Gastroesophageal sphincter (tissue), 3 donors: ENCODE measurements at regions not wholly inside any gene's neighbourhood (a gene's known extent, or its start where the extent isn't known, plus 50 kb on each side); places are given as distances from the start of the nearest gene placed in this dataset.

Experiments
- CTCF ChIP-seq, 4 experiments: fragments of 200-600 bp in 2 of 4; fragments of 450-650 bp in 2 of 4; sonication (generic) in 1 of 4; IDR thresholded peaks; one replicate each; pipeline ENCODE4 v1.5.1; 2017 to 2019; ENCODE audit warnings: antibody characterized with exemption in 4 of 4, mild to moderate bottlenecking in 2 of 4, moderate library complexity in 2 of 4
- EP300 ChIP-seq: sonication (generic); formaldehyde crosslinking; IDR thresholded peaks from one replicate; pipeline ENCODE4 v1.6.1; 2017; ENCODE audit warnings: antibody characterized with exemption, mild to moderate bottlenecking
- POLR2A ChIP-seq, 2 donors: fragments of 450-650 bp; IDR thresholded peaks; one replicate each; pipeline ENCODE4 v1.6.1; 2017; ENCODE audit warnings: antibody characterized with exemption in 2 of 2, mild to moderate bottlenecking in 2 of 2, moderate library complexity in 1 of 2
- POLR2AphosphoS5 ChIP-seq: sonication (generic); formaldehyde crosslinking; IDR thresholded peaks from one replicate; pipeline ENCODE4 v1.6.1; 2017; ENCODE audit warnings: antibody characterized with exemption

- TF ChIP-seq CTCF (IDR thresholded peaks at IDR 0.05) (no peak), POLR2A (IDR thresholded peaks at IDR 0.05) (no peak), POLR2AphosphoS5 (no peak), EP300 (no peak)
Measured at GRCh38 chr9:82498541-82499317, 510.2 kb downstream of the SPATA31D1 start.
